GDM1 (cell line): ENCODE measurements at regions not wholly inside any gene's neighbourhood (a gene's known extent, or its start where the extent isn't known, plus 50 kb on each side); places are given as distances from the start of the nearest gene placed in this dataset.

ENCODE experiments used
- DNase-seq: peaks from one replicate; lab custom pipeline; 2025; lab: John Stamatoyannopoulos, UW

DNA sequence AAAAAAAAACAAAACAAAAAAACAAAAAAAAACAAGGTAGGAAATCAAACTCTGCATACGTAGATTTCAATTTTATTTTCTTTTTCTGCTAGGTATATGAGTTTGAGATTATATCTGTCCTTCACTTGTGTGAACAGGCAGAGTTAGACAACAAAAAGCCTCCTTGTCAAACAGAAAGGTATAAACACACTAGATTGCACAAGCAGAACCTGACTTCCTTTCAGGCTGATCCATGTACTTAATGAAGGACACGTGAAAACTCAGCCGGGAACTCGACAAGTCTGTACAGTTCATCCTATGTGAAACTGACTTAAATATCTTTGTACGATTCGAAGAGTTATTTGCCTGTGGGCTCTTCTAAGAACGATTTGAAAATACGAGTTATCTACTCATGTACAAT, 254.1 kb downstream of the ARL4A start:
- no peak for DNase-seq

DNA sequence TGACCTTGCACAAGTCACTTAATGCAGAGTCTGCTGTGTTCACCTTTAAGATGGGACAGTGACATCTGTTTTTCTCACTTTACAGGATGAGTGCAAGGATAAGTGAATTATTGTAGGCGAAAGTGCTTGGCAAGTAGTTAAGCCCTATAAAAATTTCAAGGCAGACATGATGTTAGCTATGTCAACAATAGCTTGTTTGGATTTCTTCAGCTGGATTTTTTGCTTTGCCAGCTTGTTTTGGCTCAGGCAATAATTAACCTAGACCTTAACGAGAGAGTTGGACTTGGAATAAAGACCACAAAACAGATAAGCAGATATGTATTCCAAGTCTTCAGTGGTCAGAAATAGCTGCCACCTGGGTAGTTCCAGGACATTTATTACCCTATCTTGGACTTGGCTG, 255.2 kb downstream of the ARL4A start:
- no peak for DNase-seq

DNA sequence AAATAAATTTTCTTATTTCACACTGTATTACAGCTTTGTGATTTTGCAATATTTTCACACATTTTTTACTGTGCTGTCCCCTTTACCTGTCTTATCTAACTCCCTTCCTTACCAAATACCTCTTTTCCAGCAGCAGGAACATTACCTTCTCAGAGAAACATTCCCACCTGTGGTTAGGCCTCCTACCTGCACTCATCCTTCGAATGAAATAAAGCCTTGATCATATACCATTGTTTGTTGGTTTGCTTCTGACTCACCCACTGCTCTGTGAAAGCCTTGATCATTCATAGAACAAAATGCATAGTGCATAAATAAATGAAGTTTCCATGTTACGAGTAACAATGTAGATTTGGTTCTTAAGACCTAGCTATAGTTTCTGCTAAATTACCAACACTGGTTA, 256.3 kb downstream of the ARL4A start:
- no peak for DNase-seq

DNA sequence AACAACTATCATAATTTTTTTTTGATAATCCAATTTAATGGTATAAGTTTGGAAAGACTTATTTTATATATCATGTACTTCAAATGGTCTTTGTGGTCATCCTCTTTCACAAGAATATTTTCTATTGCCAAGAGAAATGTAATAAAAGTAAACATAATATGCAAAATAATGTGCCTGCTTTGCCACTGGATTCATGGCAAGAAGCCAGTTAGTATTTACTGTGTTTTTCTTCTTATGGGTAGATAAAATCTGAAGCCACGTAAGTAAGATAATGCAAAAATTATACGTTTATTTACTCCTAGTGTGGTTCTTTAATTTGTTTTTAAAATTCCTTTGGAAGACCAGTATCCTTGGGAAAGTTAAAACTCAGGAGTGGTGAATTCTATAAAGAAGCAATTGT, 258.5 kb downstream of the ARL4A start:
- DNase-seq: no peak

- no peak for DNase-seq
These were observed 260.0 kb downstream of the ARL4A start for GRCh38 chr7:12947465-12947864.

GRCh38 chr7:12949060-12949931, 261.9 kb downstream of the ARL4A start:
- no peak for DNase-seq

GRCh38 chr7:12951397-12951801, 264.0 kb downstream of the ARL4A start:
- no peak for DNase-seq

DNA sequence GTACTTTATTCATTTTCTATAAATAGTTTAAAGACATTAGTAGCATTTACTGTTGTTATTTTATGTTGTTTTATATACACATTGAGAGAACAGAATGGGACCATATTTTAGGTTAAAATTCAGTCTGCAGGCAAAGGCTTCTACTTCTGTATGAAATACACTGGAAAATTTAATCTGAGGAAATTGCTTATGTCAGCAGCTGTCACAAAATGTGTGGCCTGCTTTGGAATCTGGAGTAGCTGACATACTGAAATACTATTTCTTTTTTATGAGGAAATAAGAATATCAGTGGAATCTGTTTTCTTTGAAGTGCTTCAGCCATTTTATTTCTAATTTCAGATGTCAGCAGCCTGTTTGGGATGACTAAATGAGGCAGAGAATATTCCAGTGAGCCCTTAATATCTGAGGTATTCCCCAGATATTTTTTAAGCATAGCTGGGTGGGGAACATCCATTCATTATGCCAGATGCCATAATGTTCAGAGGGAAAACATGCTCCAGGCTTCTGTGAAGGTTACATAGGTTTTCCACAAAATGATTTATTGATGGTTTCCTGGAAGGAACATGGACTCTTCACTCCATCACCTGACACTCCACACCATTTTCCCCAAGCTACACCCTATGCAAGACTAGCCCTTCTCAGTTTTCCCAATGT, 267.1 kb downstream of the ARL4A start:
- DNase-seq: no peak

DNA sequence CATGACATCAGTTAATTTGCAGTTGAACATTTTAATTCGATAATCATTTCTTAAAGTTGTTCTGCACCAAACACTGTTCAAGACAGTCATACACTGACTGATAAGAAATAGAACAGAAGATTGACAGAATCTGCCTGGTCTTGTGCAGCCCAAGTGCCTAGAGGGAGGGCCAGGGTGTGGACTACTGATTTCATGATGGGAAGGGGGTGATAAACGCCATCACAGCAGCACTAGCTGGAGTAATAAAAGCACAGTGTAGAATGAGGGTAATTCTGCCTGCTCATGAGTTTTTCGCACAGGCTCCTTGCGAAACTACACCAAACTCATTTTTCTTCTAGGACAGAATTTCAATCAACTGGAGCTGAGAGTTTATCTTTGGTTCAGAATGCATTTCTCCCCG, 270.1 kb downstream of the ARL4A start:
- no peak for DNase-seq

GRCh38 chr7:12961910-12962480, 274.6 kb downstream of the ARL4A start:
- no peak for DNase-seq

DNA sequence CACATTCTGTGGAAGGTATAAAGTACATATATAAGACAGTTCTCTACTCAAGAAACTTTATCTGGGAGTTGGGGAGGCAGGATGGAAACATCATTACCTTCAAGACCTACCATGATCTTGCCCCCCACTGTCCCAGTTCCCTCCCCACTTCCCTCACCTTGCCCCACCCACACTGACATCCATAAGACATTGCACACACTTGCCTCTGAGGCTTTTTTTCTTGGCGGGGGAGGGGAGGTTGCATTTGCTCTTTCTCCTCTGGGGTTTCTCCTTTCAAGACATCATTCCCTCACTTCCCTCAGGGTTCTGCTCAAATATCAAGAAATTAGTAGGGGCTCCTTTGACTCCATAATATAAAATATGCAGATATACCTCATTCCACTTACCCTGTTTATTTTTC, 276.0 kb downstream of the ARL4A start:
- no peak for DNase-seq

DNA sequence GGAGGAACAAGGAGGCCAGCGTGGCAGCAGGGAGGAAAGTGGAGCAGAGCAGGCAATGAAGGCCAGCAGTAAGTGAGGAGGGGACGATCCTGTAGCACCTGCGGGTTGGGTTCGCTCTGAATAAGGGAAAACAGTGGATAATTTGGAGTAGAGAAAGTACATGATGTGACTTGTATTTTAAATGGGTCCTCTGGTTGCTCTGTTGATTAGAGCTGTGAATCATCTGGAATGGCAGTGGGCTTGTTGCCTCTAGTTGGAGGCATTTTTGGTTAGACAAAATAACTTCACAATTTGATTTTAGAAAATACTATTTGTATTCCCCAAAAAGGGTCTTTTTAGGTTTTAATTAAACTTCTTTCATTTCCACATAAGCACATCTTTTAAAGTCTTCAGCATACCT, 277.4 kb downstream of the ARL4A start:
- DNase-seq: no peak

DNA sequence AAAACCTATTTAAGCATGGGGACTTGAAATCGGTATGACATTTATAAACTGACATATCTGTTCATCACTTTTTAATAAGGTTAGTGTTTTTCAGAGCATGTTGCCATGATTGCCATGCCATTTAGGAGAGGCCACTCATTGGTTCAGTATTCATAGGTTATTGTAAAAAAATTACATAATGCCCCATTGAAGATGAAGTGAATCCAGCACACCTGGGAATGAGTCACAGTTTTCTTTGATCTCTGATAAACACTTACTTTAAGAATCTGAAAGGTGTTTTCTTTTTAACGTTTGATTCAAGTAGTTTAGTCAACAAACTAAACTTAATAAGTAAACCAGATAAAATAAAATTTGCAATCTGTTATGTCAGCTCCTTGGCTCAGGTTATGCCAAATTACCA, 278.3 kb downstream of the ARL4A start:
- DNase-seq: no peak

DNA sequence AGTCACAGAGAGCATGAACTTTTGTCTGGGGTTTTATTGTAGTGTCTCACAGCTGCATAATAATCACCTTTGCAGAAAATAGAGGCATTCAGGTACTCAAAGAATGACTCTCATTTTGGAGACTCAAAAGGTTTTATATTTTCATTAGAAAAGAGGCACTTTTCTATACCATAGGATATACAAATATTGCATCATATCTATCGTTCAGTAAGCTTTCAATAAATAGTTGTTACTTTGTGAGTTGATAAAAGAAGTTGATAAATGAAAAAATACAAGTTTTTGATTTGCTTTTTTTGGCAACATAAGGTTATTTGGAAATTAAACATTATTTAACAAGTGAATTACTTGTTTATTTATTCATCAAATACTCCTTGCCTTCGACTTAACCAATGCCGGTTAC, 279.9 kb downstream of the ARL4A start:
- no peak for DNase-seq

DNA sequence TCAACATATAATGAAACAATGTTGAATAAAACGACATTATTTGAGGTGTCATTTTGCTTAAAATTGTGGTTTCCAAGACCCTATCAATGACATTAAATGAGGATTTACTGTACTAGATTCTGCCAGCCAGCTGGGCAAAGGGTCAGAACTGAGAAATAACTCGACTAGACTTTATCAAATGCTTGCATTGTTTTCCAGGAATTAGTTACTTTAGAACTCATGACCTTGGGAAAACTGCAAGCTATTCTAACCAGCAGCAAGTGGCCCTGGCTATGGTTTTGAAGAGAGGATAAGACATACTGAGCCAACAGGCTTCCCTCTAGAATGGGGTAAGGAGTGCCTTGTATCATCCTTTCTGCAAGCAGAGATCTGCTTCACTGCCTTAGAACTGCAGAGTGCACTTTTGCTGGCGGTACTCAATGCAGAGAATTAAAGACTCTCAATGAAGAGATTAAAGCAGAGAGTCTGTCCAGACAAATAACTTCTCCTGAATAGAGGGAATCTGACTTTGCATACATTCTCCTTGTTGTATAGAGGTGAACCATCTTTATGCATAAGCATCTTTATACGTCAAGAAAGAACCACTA, 281.5 kb downstream of the ARL4A start:
- no peak for DNase-seq

GRCh38 chr7:12970626-12971025, 283.2 kb downstream of the ARL4A start:
- DNase-seq: no peak

- DNase-seq: no peak
These were observed 287.2 kb downstream of the ARL4A start for GRCh38 chr7:12974451-12975166.

DNA sequence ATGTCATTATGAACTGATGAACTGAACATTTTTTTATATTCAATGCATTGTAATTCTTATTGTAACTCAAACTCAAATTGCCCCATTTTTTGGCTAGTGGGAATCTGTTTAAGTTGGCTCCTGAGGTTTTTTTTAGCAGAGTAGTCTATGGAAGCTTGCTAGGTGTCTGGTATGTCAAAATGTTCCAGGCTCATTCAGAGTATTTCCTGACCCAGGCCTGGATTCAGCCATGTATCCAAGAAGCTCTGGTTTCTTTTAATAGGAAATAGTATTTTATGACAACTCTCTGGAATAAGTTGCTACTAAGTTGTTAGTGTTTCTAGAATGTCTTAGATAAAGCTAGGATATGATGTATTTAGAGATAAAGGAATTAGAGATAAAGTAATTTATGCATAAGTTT, 288.0 kb downstream of the ARL4A start:
- DNase-seq: no peak

- no peak for DNase-seq
These were observed 291.7 kb downstream of the ARL4A start for GRCh38 chr7:12979181-12979580.

- no peak for DNase-seq
These were observed 294.7 kb downstream of the ARL4A start for GRCh38 chr7:12982178-12982577.

DNA sequence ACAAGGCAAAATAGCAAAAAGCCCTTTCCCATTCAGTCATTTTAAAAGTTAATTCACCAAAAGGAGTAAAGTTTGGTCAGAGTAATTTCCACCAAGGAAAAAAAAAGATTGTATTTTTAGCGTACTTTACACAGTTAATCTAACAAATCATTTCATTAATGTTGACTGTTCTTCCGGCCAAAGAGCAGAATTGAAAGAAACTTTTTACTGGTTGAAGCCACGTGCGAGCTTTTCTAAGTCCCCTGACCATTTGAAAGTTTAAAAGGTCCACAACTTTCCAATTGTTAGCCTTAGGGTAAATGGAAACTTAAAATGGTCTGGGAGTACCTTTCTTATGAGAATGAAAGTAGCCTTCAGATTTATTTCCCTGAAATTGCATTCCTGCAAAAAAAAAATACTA, 296.7 kb downstream of the ARL4A start:
- DNase-seq: no peak

DNA sequence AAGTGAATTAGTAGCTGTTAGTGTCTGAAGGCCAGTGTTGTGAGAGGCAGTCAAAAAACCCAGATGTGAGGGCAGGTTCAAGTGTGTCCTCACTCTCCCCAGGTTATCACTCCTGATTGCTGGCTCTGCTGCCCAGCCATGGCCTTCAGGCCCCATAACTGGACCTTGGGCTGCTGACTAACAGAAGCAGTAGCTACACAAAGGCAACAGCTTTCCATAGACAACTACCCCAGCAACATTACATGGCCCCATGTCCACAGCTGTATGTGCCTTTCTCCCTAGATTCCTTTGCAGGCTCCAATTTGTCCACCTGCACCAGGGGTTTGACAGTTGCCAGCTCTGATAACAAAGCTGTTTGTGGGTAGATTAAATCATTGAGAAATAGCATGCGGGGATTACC, 297.8 kb downstream of the ARL4A start:
- no peak for DNase-seq
